Endothelial cell of umbilical vein (primary cell): ENCODE measurements at regions not wholly inside any gene's neighbourhood (a gene's known extent, or its start where the extent isn't known, plus 50 kb on each side); places are given as distances from the start of the nearest gene placed in this dataset.

ENCODE experiments used
- BruUV-seq: library from RNA; stranded (reverse); fragments of 400-500 nt; replicated peaks from 2 replicates; lab custom pipeline; 2021; lab: Mats Ljungman, UMichigan
- CTCF ChIA-PET: fragments of 300-600, 350-600 bp; sonication (Branson Sonifier 250); formaldehyde crosslinking; loops from one replicate; lab custom pipeline; 2021; ENCODE audit warnings: antibody characterized with exemption, inconsistent platforms; lab: Charles Lee
- POLR2A ChIA-PET: fragments of 300-600, 350-600 bp; sonication (Branson Sonifier 250); formaldehyde crosslinking; loops from one replicate; lab custom pipeline; 2021; ENCODE audit warnings: antibody characterized with exemption, inconsistent platforms; lab: Charles Lee
- DNase-seq: peaks from one replicate; pipeline ENCODE4 v3.0.0-alpha.2; 2011; ENCODE audit warnings: low read depth, low spot score
- FAIRE-seq: peaks from 2 replicates; lab custom pipeline; 2011; peaks lifted over from hg19 to GRCh38; lab: Jason Lieb, UNC
- H2AFZ ChIP-seq: 2 replicates; pipeline ENCODE4 v1.6.0; 2012; ENCODE audit warnings: low read depth, low read length, control low read depth, inconsistent platforms
- H3K27ac ChIP-seq: 2 replicates; pipeline ENCODE4 v1.5.1; 2011; ENCODE audit warnings: low read depth, mild to moderate bottlenecking, control low read depth, low read length, moderate library complexity; ENCODE audit not compliant: insufficient read depth
- H3K27me3 ChIP-seq, 2 experiments: 2 replicates each; pipeline versions ENCODE4 v1.6.0 to v1.6.1; 2011; ENCODE audit warnings: low read length in 2 of 2, mixed read lengths in 1 of 2; ENCODE audit not compliant: control insufficient read depth in 2 of 2, insufficient read depth in 2 of 2
- H3K36me3 ChIP-seq, 2 experiments: 2 replicates in 1 of 2; 3 replicates in 1 of 2; pipeline ENCODE4 v1.5.1; 2011; ENCODE audit warnings: low read length in 2 of 2, mild to moderate bottlenecking in 1 of 2, moderate library complexity in 1 of 2; ENCODE audit not compliant: control insufficient read depth in 2 of 2, insufficient read depth in 2 of 2; ENCODE audit errors: extremely low read depth in 1 of 2
- H3K4me1 ChIP-seq: 3 replicates; pipeline ENCODE4 v1.5.1; 2011; ENCODE audit warnings: mild to moderate bottlenecking, low read length; ENCODE audit not compliant: control insufficient read depth, insufficient read depth; ENCODE audit errors: extremely low read depth
- H3K4me2 ChIP-seq: 2 replicates; pipeline ENCODE4 v1.6.1; 2011; ENCODE audit warnings: low read length, control low read depth, mixed read lengths; ENCODE audit not compliant: insufficient read depth
- H3K4me3 ChIP-seq, 3 experiments: fragments of 200-600 bp in 1 of 3; sonication (generic), shearing (Covaris generic) in 1 of 3; replicated peaks in 1 of 3; 2 replicates each; pipeline ENCODE4 v1.5.1; 2011 to 2016; ENCODE audit warnings: control low read depth in 3 of 3, low read length in 3 of 3, mild to moderate bottlenecking in 2 of 3, inconsistent platforms in 1 of 3, low read depth in 1 of 3, moderate library complexity in 1 of 3; ENCODE audit not compliant: insufficient read depth in 1 of 3
- H3K79me2 ChIP-seq: 2 replicates; pipeline ENCODE4 v1.6.0; 2012; ENCODE audit warnings: low read length, inconsistent platforms; ENCODE audit not compliant: control insufficient read depth, insufficient read depth
- H3K9ac ChIP-seq: replicated peaks from 2 replicates; pipeline ENCODE3; 2011; ENCODE audit warnings: low read length, control low read depth; ENCODE audit not compliant: insufficient read depth; ENCODE audit errors: extremely low read depth
- H3K9me1 ChIP-seq: replicated peaks from 3 replicates; pipeline ENCODE4 v1.6.0; 2011; ENCODE audit warnings: mild to moderate bottlenecking, low read length; ENCODE audit not compliant: control insufficient read depth, insufficient read depth; ENCODE audit errors: extremely low read depth
- H3K9me3 ChIP-seq: replicated peaks from 2 replicates; pipeline ENCODE4 v1.5.1; 2012; ENCODE audit warnings: low read length, inconsistent platforms; ENCODE audit not compliant: control insufficient read depth, insufficient read depth
- H4K20me1 ChIP-seq: replicated peaks from 2 replicates; pipeline ENCODE3; 2011; ENCODE audit warnings: mild to moderate bottlenecking, low read length; ENCODE audit not compliant: control insufficient read depth, insufficient read depth; ENCODE audit errors: extremely low read depth
- CTCF ChIP-seq, 2 donors: IDR thresholded peaks; 1 replicate in 1 of 2; 2 replicates in 1 of 2; pipeline ENCODE4 v1.5.1; 2011; ENCODE audit warnings: low read length in 2 of 2, mild to moderate bottlenecking in 2 of 2, moderate library complexity in 2 of 2, control low read depth in 1 of 2, inconsistent platforms in 1 of 2, low read depth in 1 of 2; ENCODE audit not compliant: insufficient read depth in 1 of 2; ENCODE audit errors: extremely low read depth in 1 of 2
- EZH2 ChIP-seq: IDR thresholded peaks from 2 replicates; pipeline ENCODE4 v1.6.1; 2012; ENCODE audit warnings: borderline replicate concordance, low read depth, mild to moderate bottlenecking, moderate library complexity, low read length, inconsistent platforms; ENCODE audit not compliant: severe bottlenecking
- FOS ChIP-seq: IDR thresholded peaks from 2 replicates; pipeline ENCODE4 v1.6.1; 2011; ENCODE audit warnings: mild to moderate bottlenecking, low read length, moderate library complexity, borderline replicate concordance; ENCODE audit not compliant: insufficient read depth
- GATA2 ChIP-seq: IDR thresholded peaks from 2 replicates; pipeline ENCODE4 v1.7.0; 2011; ENCODE audit warnings: low read depth, mild to moderate bottlenecking, moderate library complexity, mixed read lengths, low read length; ENCODE audit not compliant: insufficient read length, insufficient read depth
- JUN ChIP-seq: IDR thresholded peaks from 2 replicates; pipeline ENCODE4 v1.6.1; 2011; ENCODE audit warnings: borderline replicate concordance, low read depth; ENCODE audit not compliant: insufficient read length, insufficient read depth
- MAX ChIP-seq: IDR thresholded peaks from 2 replicates; pipeline ENCODE4 v1.6.1; 2011; ENCODE audit not compliant: insufficient read depth, insufficient read length
- MYC ChIP-seq: IDR thresholded peaks from one replicate; pipeline ENCODE4 v1.6.1; 2011; ENCODE audit warnings: mild to moderate bottlenecking, low read depth, low read length
- POLR2A ChIP-seq: IDR thresholded peaks from 2 replicates; pipeline ENCODE4 v1.6.1; 2012; ENCODE audit warnings: low read depth, mild to moderate bottlenecking, control low read depth, low read length
- POLR2AphosphoS5 ChIP-seq: IDR thresholded peaks from 2 replicates; pipeline ENCODE4 v1.6.1; 2012; ENCODE audit warnings: low read depth, mild to moderate bottlenecking, control low read depth, low read length, moderate library complexity; ENCODE audit not compliant: insufficient read depth
- dilution Hi-C: fragments of 300-500 bp; cut with MboI; formaldehyde crosslinking; loops from one replicate; pipeline ENCODE4 v1.15.0; 2019; ENCODE audit warnings: low sequenced_read_pairs; ENCODE audit not compliant: extremely low pct_ligation_motif_present
- intact Hi-C: fragments of 100-400 bp; cut with micrococcal nuclease; formaldehyde crosslinking; loops from one replicate; pipeline ENCODE4 v1.10.0; 2022

GRCh38 chr11:114970927-114971645 lies 292.8 kb downstream of the NXPE2 start:
- H3K9me1 ChIP-seq: no peaks in the 10 kb centered on the region
- H3K79me2 ChIP-seq: no peaks in the 10 kb centered on the region
- H3K27me3 ChIP-seq: no peaks in the 10 kb centered on the region
- H3K4me1 ChIP-seq: no peaks in the 10 kb centered on the region
- H3K4me3 ChIP-seq: no peak overlapping the region
- intact Hi-C loops (no loop called here), dilution Hi-C loops (no loop called here)
- no peak overlapping the region for H3K4me2 ChIP-seq
- DNase-seq (no peak), FAIRE-seq (no peak)
- no TSS peak for BruUV-seq
- TF ChIP-seq POLR2AphosphoS5 (no peak), GATA2 (no peak), EZH2 (no peak)
- ChIA-PET CTCF (no interaction called here), POLR2A (no interaction called here)
- no peaks in the 10 kb centered on the region for H3K36me3 ChIP-seq
- no peak overlapping the region for H2AFZ ChIP-seq
- H3K9me3 ChIP-seq: peaks cover 8% of the 10 kb centered on the region
- no peaks in the 10 kb centered on the region for H4K20me1 ChIP-seq
- no peak overlapping the region for H3K27ac ChIP-seq
- no peak overlapping the region for H3K9ac ChIP-seq

GRCh38 chr11:114972105-114972504 lies 293.8 kb downstream of the NXPE2 start:
- Histone ChIP-seq H3K27ac (no peak overlapping the region), H4K20me1 (no peaks in the 10 kb centered on the region), H3K4me2 (no peak overlapping the region), H3K9me1 (no peaks in the 10 kb centered on the region), H3K9me3 (peaks cover 8% of the 10 kb centered on the region), H2AFZ (no peak overlapping the region), H3K27me3 (no peaks in the 10 kb centered on the region), H3K9ac (no peak overlapping the region), H3K36me3 (no peaks in the 10 kb centered on the region), H3K4me3 (no peak overlapping the region), H3K4me1 (no peaks in the 10 kb centered on the region), H3K79me2 (no peaks in the 10 kb centered on the region)
- ChIA-PET POLR2A (no interaction called here), CTCF (no interaction called here)
- no peak for FAIRE-seq
- BruUV-seq: no TSS peak
- no peak for TF ChIP-seq GATA2
- TF ChIP-seq JUN: no peak
- no peak for TF ChIP-seq CTCF (IDR thresholded peaks at IDR 0.05; ENCODE audit: extremely low read depth in 1 of 2, insufficient read depth in 1 of 2, low read depth in 1 of 2, low read length in 2 of 2)
- TF ChIP-seq FOS: no peak
- no peak for TF ChIP-seq MAX
- no peak for TF ChIP-seq POLR2AphosphoS5
- TF ChIP-seq EZH2: no peak
- no peak for TF ChIP-seq MYC
- no peak for TF ChIP-seq POLR2A
- intact Hi-C loops: no loop called here
- dilution Hi-C loops: no loop called here
- no peak for DNase-seq
